NT2/D1 (cell line): ENCODE measurements at regions not wholly inside any gene's neighbourhood (a gene's known extent, or its start where the extent isn't known, plus 50 kb on each side); places are given as distances from the start of the nearest gene placed in this dataset.

ENCODE experiments used
- SUZ12 ChIP-seq: IDR thresholded peaks from 2 replicates; pipeline ENCODE4 v1.6.1; 2011; ENCODE audit not compliant: insufficient read length, insufficient read depth; ENCODE audit errors: extremely low read depth
- YY1 ChIP-seq: IDR thresholded peaks from 2 replicates; pipeline ENCODE4 v1.6.1; 2011; ENCODE audit not compliant: insufficient read length, insufficient read depth
- ZNF274 ChIP-seq: IDR thresholded peaks from 2 replicates; pipeline ENCODE4 v1.6.1; 2011; ENCODE audit warnings: mild to moderate bottlenecking, low read depth, low read length

- no peak for TF ChIP-seq YY1
- TF ChIP-seq ZNF274, result no peak
- no peak for TF ChIP-seq SUZ12
Observed at GRCh38 chr17:31699886-31700285, 159.2 kb downstream of the COPRS start.
